K562 (cell line): ENCODE measurements at regions not wholly inside any gene's neighbourhood (a gene's known extent, or its start where the extent isn't known, plus 50 kb on each side); places are given as distances from the start of the nearest gene placed in this dataset.

Experiments
- ATAC-seq: fragments of 200-7000 bp; cut with Tn5 transposase; 3 replicates; pipeline ENCODE4 v1.9.1; 2020; ENCODE audit warnings: moderate library complexity
- BruUV-seq: library from RNA; stranded (reverse); fragments of 400-500 nt; replicated peaks from 2 replicates; lab custom pipeline; 2021; lab: Mats Ljungman, UMichigan
- CTCF ChIA-PET: fragments of 300-600 bp; formaldehyde crosslinking; extraction: SDS; loops from one replicate; lab custom pipeline; 2021; ENCODE audit warnings: low intra/inter-chr PET ratio; lab: Yijun Ruan, JAX
- POLR2A ChIA-PET: fragments of 300-600, 350-650 bp; sonication (Branson Sonifier 250); formaldehyde crosslinking; extraction: SDS; loops from one replicate; lab custom pipeline; 2021; ENCODE audit warnings: antibody characterized with exemption, inconsistent platforms; lab: Yijun Ruan, JAX
- DNase-seq, 4 experiments: peaks; one replicate each; pipeline versions ENCODE4 v3.0.0 to v3.0.0-alpha.2; 2011 to 2018; ENCODE audit warnings: low spot score in 3 of 4, mixed read lengths in 3 of 4; ENCODE audit errors: extremely low read depth in 1 of 4
- FAIRE-seq: peaks from 2 replicates; lab custom pipeline; 2011; peaks lifted over from hg19 to GRCh38; lab: Jason Lieb, UNC
- H2AFZ ChIP-seq: 2 replicates; pipeline ENCODE4 v1.6.0; 2011; ENCODE audit warnings: low read depth, low read length, control low read depth, inconsistent platforms
- H3K27ac ChIP-seq: fragments of 200-600 bp; 3 replicates; pipeline ENCODE4 v1.8.0; 2011; ENCODE audit warnings: low read depth, mild to moderate bottlenecking, control low read depth, inconsistent platforms, low read length, moderate library complexity, mixed read lengths; ENCODE audit errors: extremely low read depth
- H3K27me3 ChIP-seq, 2 experiments: fragments of 300-600 bp in 1 of 2; 2 replicates in 1 of 2; 3 replicates in 1 of 2; pipeline versions ENCODE4 v1.6.0 to v1.8.0; 2011; ENCODE audit warnings: inconsistent platforms in 2 of 2, low read length in 2 of 2, mild to moderate bottlenecking in 1 of 2, mixed read lengths in 1 of 2, moderate library complexity in 1 of 2; ENCODE audit not compliant: control insufficient read depth in 2 of 2, insufficient read depth in 2 of 2
- H3K36me3 ChIP-seq: fragments of 300-600 bp; 3 replicates; pipeline ENCODE4 v1.8.0; 2011; ENCODE audit warnings: mild to moderate bottlenecking, low read length, inconsistent platforms; ENCODE audit not compliant: control insufficient read depth, insufficient read depth
- H3K4me1 ChIP-seq, 2 experiments: fragments of 200-600 bp in 1 of 2; replicated peaks in 1 of 2; 2 replicates in 1 of 2; 3 replicates in 1 of 2; pipeline versions ENCODE4 v1.5.1 to v1.8.0; 2011; ENCODE audit warnings: inconsistent platforms in 2 of 2, low read length in 2 of 2, mild to moderate bottlenecking in 1 of 2, mixed read lengths in 1 of 2, moderate library complexity in 1 of 2; ENCODE audit not compliant: control insufficient read depth in 2 of 2, insufficient read depth in 2 of 2
- H3K4me2 ChIP-seq: 2 replicates; pipeline ENCODE4 v1.6.1; 2011; ENCODE audit warnings: low read length, control low read depth, inconsistent platforms, mixed read lengths; ENCODE audit not compliant: insufficient read depth
- H3K4me3 ChIP-seq: fragments of 200-600 bp; sonication (generic), shearing (Covaris generic); 2 replicates; pipeline ENCODE4 v1.5.1; 2016; ENCODE audit warnings: control low read depth, inconsistent platforms
- H3K79me2 ChIP-seq: fragments of 200-600 bp; 3 replicates; pipeline ENCODE4 v1.8.0; 2011; ENCODE audit warnings: low read length, inconsistent platforms; ENCODE audit not compliant: control insufficient read depth, insufficient read depth
- H3K9ac ChIP-seq, 2 experiments: 2 replicates each; pipeline versions ENCODE4 v1.6.0 to v1.6.1; 2011; ENCODE audit warnings: low read depth in 2 of 2, low read length in 2 of 2, control low read depth in 1 of 2, inconsistent platforms in 1 of 2, mild to moderate bottlenecking in 1 of 2, mixed read lengths in 1 of 2; ENCODE audit not compliant: insufficient read depth in 1 of 2
- H3K9me1 ChIP-seq: one replicate; pipeline ENCODE4 v1.6.0; 2011; ENCODE audit warnings: inconsistent platforms, mild to moderate bottlenecking, low read length, moderate library complexity; ENCODE audit not compliant: control insufficient read depth, insufficient read depth
- H3K9me3 ChIP-seq: replicated peaks from 2 replicates; pipeline ENCODE4 v1.5.1; 2011; ENCODE audit warnings: low read depth, low read length, inconsistent platforms; ENCODE audit not compliant: control insufficient read depth, insufficient read depth
- H4K20me1 ChIP-seq: replicated peaks from 2 replicates; pipeline ENCODE4 v1.6.1; 2011; ENCODE audit warnings: low read length, inconsistent platforms, mixed read lengths; ENCODE audit not compliant: control insufficient read depth, insufficient read depth
- KDM4B ChIP-seq, 2 experiments: fragments of 450-650 bp in 1 of 2; sonication (generic) in 1 of 2; IDR thresholded peaks; 2 replicates each; pipeline ENCODE4 v1.6.1; 2016 to 2017; ENCODE audit warnings: borderline replicate concordance in 2 of 2, antibody characterized with exemption in 1 of 2, low read depth in 1 of 2, mild to moderate bottlenecking in 1 of 2
- NR2C1 ChIP-seq, 2 experiments: fragments of 450-650 bp; IDR thresholded peaks; 2 replicates each; pipeline ENCODE4 v1.6.1; 2017; ENCODE audit warnings: mild to moderate bottlenecking in 2 of 2, antibody characterized with exemption in 1 of 2, inconsistent platforms in 1 of 2, missing compliant biosample characterization in 1 of 2, missing genetic modification characterization in 1 of 2
- ZNF436 ChIP-seq: fragments of 250-450, 450-650 bp; sonication (Bioruptor Pico); formaldehyde crosslinking; IDR thresholded peaks from 2 replicates; pipeline ENCODE4 v1.7.0; 2020; ENCODE audit warnings: mild to moderate bottlenecking
- WGBS: fragments of 100-300 bp; shearing (Covaris generic); methylation state at CpG from one replicate; pipeline ENCODE4 v1.1.6; 2016; ENCODE audit warnings: low coverage, mixed read lengths; ENCODE audit not compliant: insufficient coverage; ENCODE audit errors: missing lambda C conversion rate; 5-methylcytosine and 5-hydroxymethylcytosine counted together
- in situ Hi-C: fragments of 300-500 bp; cut with MboI; formaldehyde crosslinking; loops from 4 replicates; pipeline ENCODE4 v1.15.0; 2018; ENCODE audit warnings: inconsistent platforms, mixed read lengths
- intact Hi-C: fragments of 100-400 bp; cut with micrococcal nuclease; formaldehyde crosslinking; loops from 2 replicates; pipeline ENCODE4 v1.14.2; 2022
- TF ChIP-seq, protein P1 (sequence below), 2 experiments: fragments of 450-650 bp; formaldehyde crosslinking in 1 of 2; IDR thresholded peaks; 2 replicates each; pipeline versions ENCODE4 v1.4.0 to v1.6.1; 2014 to 2020; ENCODE audit warnings: mild to moderate bottlenecking in 2 of 2, borderline replicate concordance in 1 of 2, low read depth in 1 of 2
- TF ChIP-seq, protein P2 (sequence below): fragments of 450-650 bp; IDR thresholded peaks from 2 replicates; pipeline ENCODE4 v1.6.1; 2016; ENCODE audit warnings: missing biosample characterization, missing genetic modification characterization

DNA sequence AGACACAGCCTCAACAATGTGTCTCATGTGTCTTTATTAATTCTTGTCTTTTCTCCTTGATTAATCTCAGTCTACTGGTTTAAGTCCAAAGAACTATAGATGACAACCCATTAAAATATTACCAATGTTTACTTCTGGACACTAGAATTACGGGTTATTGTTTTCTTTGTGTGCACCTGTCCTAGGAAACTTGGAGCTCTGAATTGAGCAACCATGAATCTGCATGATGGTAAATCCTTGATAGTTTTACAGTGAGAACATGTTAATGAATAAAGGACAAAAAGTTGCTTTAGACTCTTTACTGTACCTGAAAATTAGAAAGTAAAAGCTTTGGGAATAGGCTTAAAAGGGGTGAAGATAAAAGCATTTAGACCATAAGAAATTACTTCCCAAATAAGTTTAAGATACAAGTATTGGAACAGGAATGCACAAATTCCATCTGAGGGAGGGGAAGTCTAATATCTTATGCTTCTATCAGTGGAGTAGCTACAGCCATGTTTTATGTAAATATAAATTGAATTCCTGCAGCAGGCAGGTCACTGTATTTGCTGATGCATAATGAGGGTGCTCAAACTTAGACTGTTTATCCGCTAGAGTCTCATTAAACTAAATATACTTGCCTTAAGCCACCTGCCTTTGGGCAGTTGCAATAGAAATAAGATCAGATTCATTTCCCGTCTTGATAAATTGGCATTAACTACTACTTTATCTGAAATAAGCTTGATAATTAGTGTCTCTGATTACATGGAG lies 603.7 kb upstream of the GCFC2 start:
- TF ChIP-seq ZNF436 (CRISPR knock-in tag): no peak
- TF ChIP-seq, all 486 proteins: peak for 0
- 4% methylated on average over 3 of the region's 3 CpGs for WGBS
- no peak overlapping the region for H3K9ac ChIP-seq
- H3K4me1 ChIP-seq: no peaks in the 10 kb centered on the region
- ATAC-seq: no peak
- no peak for DNase-seq
- no peak for FAIRE-seq
- ChIA-PET POLR2A (no interaction called here), CTCF (no interaction called here)
- no peaks in the 10 kb centered on the region for H3K27me3 ChIP-seq
- H2AFZ ChIP-seq: no peak overlapping the region
- H3K4me2 ChIP-seq: no peak overlapping the region
- H3K79me2 ChIP-seq: no peaks in the 10 kb centered on the region
- H4K20me1 ChIP-seq: no peaks in the 10 kb centered on the region
- no peak overlapping the region for H3K4me3 ChIP-seq
- in situ Hi-C loops (no loop called here), intact Hi-C loops (no loop called here)
- no peaks in the 10 kb centered on the region for H3K36me3 ChIP-seq
- no peaks in the 10 kb centered on the region for H3K9me3 ChIP-seq
- no TSS peak for BruUV-seq
- H3K27ac ChIP-seq: no peak overlapping the region
- no peaks in the 10 kb centered on the region for H3K9me1 ChIP-seq

DNA sequence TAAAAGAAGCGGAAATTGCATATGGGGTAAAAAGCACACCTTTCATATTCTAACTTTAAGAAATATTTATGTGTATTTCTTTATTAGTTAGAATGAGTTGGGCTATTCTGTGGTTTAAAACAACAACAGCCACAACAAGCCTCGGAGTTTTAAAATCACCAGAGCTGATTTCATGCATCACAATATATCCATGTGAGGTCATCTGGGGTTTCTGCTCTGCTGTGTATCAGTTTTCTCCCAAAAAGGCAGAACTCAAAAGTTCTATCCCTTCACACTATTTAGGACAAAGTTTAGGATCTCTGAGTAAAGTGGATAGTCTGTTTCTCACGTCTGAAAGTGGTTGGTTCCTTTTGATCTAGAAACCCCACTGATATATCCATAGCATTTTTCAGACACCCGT lies 601.5 kb upstream of the GCFC2 start:
- no peak overlapping the region for H3K27ac ChIP-seq
- DNase-seq: no peak
- no TSS peak for BruUV-seq
- WGBS: 17% methylated on average over 4 of the region's 4 CpGs
- ChIA-PET CTCF (no interaction called here), POLR2A (no interaction called here)
- no peak for FAIRE-seq
- no peaks in the 10 kb centered on the region for H3K4me1 ChIP-seq
- ATAC-seq: no peak
- H3K4me3 ChIP-seq: no peak overlapping the region
- no peaks in the 10 kb centered on the region for H3K27me3 ChIP-seq
- H4K20me1 ChIP-seq: no peaks in the 10 kb centered on the region
- H3K79me2 ChIP-seq: no peaks in the 10 kb centered on the region
- H3K4me2 ChIP-seq: no peak overlapping the region
- H3K9me1 ChIP-seq: no peaks in the 10 kb centered on the region
- H3K36me3 ChIP-seq: no peaks in the 10 kb centered on the region
- in situ Hi-C loops (no loop called here), intact Hi-C loops (no loop called here)
- H3K9me3 ChIP-seq: no peaks in the 10 kb centered on the region
- no peak overlapping the region for H3K9ac ChIP-seq
- H2AFZ ChIP-seq: no peak overlapping the region
- TF ChIP-seq NR2C1 (IDR thresholded peaks at IDR 0.05) (no peak), NR2C1 (tag; IDR thresholded peaks at IDR 0.05) (no peak), KDM4B (IDR thresholded peaks at IDR 0.05; ENCODE audit: borderline replicate concordance in 2 of 2, low read depth in 1 of 2) (no peak)
- TF ChIP-seq, protein P1, sequence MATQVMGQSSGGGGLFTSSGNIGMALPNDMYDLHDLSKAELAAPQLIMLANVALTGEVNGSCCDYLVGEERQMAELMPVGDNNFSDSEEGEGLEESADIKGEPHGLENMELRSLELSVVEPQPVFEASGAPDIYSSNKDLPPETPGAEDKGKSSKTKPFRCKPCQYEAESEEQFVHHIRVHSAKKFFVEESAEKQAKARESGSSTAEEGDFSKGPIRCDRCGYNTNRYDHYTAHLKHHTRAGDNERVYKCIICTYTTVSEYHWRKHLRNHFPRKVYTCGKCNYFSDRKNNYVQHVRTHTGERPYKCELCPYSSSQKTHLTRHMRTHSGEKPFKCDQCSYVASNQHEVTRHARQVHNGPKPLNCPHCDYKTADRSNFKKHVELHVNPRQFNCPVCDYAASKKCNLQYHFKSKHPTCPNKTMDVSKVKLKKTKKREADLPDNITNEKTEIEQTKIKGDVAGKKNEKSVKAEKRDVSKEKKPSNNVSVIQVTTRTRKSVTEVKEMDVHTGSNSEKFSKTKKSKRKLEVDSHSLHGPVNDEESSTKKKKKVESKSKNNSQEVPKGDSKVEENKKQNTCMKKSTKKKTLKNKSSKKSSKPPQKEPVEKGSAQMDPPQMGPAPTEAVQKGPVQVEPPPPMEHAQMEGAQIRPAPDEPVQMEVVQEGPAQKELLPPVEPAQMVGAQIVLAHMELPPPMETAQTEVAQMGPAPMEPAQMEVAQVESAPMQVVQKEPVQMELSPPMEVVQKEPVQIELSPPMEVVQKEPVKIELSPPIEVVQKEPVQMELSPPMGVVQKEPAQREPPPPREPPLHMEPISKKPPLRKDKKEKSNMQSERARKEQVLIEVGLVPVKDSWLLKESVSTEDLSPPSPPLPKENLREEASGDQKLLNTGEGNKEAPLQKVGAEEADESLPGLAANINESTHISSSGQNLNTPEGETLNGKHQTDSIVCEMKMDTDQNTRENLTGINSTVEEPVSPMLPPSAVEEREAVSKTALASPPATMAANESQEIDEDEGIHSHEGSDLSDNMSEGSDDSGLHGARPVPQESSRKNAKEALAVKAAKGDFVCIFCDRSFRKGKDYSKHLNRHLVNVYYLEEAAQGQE (IDR thresholded peaks at IDR 0.05; ENCODE audit: borderline replicate concordance): no peak
- TF ChIP-seq, protein P1 (CRISPR knock-in tag; IDR thresholded peaks at IDR 0.05; ENCODE audit: low read depth): no peak
- TF ChIP-seq, protein P2, sequence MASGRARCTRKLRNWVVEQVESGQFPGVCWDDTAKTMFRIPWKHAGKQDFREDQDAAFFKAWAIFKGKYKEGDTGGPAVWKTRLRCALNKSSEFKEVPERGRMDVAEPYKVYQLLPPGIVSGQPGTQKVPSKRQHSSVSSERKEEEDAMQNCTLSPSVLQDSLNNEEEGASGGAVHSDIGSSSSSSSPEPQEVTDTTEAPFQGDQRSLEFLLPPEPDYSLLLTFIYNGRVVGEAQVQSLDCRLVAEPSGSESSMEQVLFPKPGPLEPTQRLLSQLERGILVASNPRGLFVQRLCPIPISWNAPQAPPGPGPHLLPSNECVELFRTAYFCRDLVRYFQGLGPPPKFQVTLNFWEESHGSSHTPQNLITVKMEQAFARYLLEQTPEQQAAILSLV (tag): no peak
